ENCODE measurements at regions not wholly inside any gene's neighbourhood (a gene's known extent, or its start where the extent isn't known, plus 50 kb on each side); places are given as distances from the start of the nearest gene placed in this dataset.

DNA sequence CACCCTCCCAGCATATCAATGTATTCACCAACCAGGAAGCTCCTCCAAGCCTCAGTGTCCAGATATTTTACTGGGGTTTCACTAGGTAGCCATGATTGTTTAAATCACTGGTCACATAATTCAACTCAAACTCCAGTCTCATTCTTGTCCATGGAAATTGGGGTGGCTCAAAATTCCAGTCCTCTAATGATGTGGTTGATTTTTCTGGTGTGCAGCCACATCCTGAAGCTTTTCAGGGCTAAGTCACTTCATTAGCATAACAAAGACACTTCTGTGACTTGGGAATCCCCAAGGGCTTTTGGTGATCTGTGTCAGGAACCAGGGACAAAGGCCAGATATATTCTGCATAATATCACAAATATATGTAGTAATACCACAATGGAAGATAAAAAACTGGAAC, 786.9 kb upstream of the IGFBP3 start:
- TF ChIP-seq RAD21 (IDR thresholded peaks at IDR 0.05; ENCODE audit: low read depth) (no peak), ELF1 (IDR thresholded peaks at IDR 0.05; ENCODE audit: borderline replicate concordance, low read depth) (no peak), SP1 (IDR thresholded peaks at IDR 0.05; ENCODE audit: low read depth) (no peak), POLR2AphosphoS5 (IDR thresholded peaks at IDR 0.05; ENCODE audit: low read depth, low read length) (no peak), ZNF274 (IDR thresholded peaks at IDR 0.05; ENCODE audit: low read depth, low read length) (no peak), EGR1 (IDR thresholded peaks at IDR 0.05; ENCODE audit: low read depth) (no peak), FOSL1 (IDR thresholded peaks at IDR 0.05; ENCODE audit: low read depth) (no peak), CEBPB (IDR thresholded peaks at IDR 0.05; ENCODE audit: low read depth) (no peak)
- TF ChIP-seq, protein P1, sequence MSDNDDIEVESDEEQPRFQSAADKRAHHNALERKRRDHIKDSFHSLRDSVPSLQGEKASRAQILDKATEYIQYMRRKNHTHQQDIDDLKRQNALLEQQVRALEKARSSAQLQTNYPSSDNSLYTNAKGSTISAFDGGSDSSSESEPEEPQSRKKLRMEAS (IDR thresholded peaks at IDR 0.05): no peak
- TF ChIP-seq, protein P2, sequence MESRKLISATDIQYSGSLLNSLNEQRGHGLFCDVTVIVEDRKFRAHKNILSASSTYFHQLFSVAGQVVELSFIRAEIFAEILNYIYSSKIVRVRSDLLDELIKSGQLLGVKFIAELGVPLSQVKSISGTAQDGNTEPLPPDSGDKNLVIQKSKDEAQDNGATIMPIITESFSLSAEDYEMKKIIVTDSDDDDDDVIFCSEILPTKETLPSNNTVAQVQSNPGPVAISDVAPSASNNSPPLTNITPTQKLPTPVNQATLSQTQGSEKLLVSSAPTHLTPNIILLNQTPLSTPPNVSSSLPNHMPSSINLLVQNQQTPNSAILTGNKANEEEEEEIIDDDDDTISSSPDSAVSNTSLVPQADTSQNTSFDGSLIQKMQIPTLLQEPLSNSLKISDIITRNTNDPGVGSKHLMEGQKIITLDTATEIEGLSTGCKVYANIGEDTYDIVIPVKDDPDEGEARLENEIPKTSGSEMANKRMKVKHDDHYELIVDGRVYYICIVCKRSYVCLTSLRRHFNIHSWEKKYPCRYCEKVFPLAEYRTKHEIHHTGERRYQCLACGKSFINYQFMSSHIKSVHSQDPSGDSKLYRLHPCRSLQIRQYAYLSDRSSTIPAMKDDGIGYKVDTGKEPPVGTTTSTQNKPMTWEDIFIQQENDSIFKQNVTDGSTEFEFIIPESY (IDR thresholded peaks at IDR 0.05; ENCODE audit: extremely low read depth, insufficient replicate concordance, low read length): no peak
- RAD21 ChIA-PET (ENCODE audit: low non-redundant PET in 1 of 2, low total read pairs in 2 of 2, uncharacterized antibody in 2 of 2, unreplicated experiment in 2 of 2): no interaction called here
- no peak overlapping the region for H3K4me2 ChIP-seq (ENCODE audit: low read length)
- BruUV-seq (replicated peaks): no TSS peak
- no peak for ATAC-seq
- no peaks in the 10 kb centered on the region for H4K20me1 ChIP-seq (ENCODE audit: insufficient read depth)
- no peaks in the 10 kb centered on the region for H3K9me3 ChIP-seq (ENCODE audit: control insufficient read depth in 1 of 2, insufficient read depth in 1 of 2, low read depth in 1 of 2, low read length in 2 of 2)
- no peaks in the 10 kb centered on the region for H3K9me2 ChIP-seq (ENCODE audit: insufficient read depth)
- no peaks in the 10 kb centered on the region for H3K27me3 ChIP-seq (ENCODE audit: insufficient read depth, low read length)
- no peak for DNase-seq (ENCODE audit: low read depth, low spot score)
- intact Hi-C loops (cut with micrococcal nuclease): no loop called here
- H3K79me2 ChIP-seq (ENCODE audit: insufficient read depth, low read length): no peaks in the 10 kb centered on the region
- H3K4me1 ChIP-seq (ENCODE audit: control insufficient read depth in 1 of 2, insufficient read depth in 2 of 2, low read length in 2 of 2): no peaks in the 10 kb centered on the region
- H3K36me3 ChIP-seq (ENCODE audit: control insufficient read depth in 1 of 2, insufficient read depth in 2 of 2, low read length in 2 of 2): no peaks in the 10 kb centered on the region
- CTCF ChIA-PET: no interaction called here
- no peak overlapping the region for H3K9ac ChIP-seq (ENCODE audit: low read length)
- POLR2A ChIA-PET: no interaction called here
- no peak overlapping the region for H2AFZ ChIP-seq (ENCODE audit: low read depth, low read length, poor library complexity, severe bottlenecking)
- no peak overlapping the region for H3K4me3 ChIP-seq (replicated peaks in 1 of 2; ENCODE audit: low read depth in 1 of 2, low read length in 2 of 2)
- no peak overlapping the region for H3K27ac ChIP-seq (ENCODE audit: low read depth, low read length)
